PC-9 (cell line): ENCODE measurements at regions not wholly inside any gene's neighbourhood (a gene's known extent, or its start where the extent isn't known, plus 50 kb on each side); places are given as distances from the start of the nearest gene placed in this dataset.

Experiments
- BruUV-seq: library from RNA; stranded (reverse); fragments of 400-500 nt; replicated peaks from 2 replicates; lab custom pipeline; 2021; lab: Mats Ljungman, UMichigan
- CTCF ChIA-PET: fragments of 300-600 bp; sonication (Branson Sonifier 250); formaldehyde crosslinking; loops from one replicate; lab custom pipeline; 2022; ENCODE audit warnings: antibody characterized with exemption; lab: Charles Lee
- POLR2A ChIA-PET: fragments of 300-600 bp; sonication (Branson Sonifier 250); formaldehyde crosslinking; loops from one replicate; lab custom pipeline; 2022; ENCODE audit warnings: antibody characterized with exemption; ENCODE audit not compliant: unreplicated experiment; lab: Charles Lee
- DNase-seq, 2 experiments: peaks; one replicate each; pipeline versions ENCODE4 v3.0.0 to v3.0.0-alpha.2; 2015 to 2022; ENCODE audit warnings: mixed read lengths in 1 of 2
- H2AFZ ChIP-seq: fragments of 200-600 bp; sonication (generic); 2 replicates; pipeline ENCODE4 v1.8.1; 2017; ENCODE audit warnings: antibody characterized with exemption
- H3F3A ChIP-seq: fragments of 200-600 bp; sonication (generic); 2 replicates; pipeline ENCODE4 v1.8.1; 2017; ENCODE audit warnings: antibody characterized with exemption, mild to moderate bottlenecking, low read depth; ENCODE audit not compliant: insufficient read depth
- H3K27ac ChIP-seq: fragments of 200-600 bp; sonication (generic); 2 replicates; pipeline ENCODE4 v1.6.1; 2016; ENCODE audit warnings: mixed run types
- H3K27me3 ChIP-seq: fragments of 200-600 bp; sonication (generic); 2 replicates; pipeline ENCODE4 v1.6.1; 2016; ENCODE audit warnings: low read depth, mixed run types; ENCODE audit not compliant: insufficient read depth
- H3K36me3 ChIP-seq: fragments of 200-600 bp; sonication (generic); 2 replicates; pipeline ENCODE4 v1.6.1; 2016; ENCODE audit warnings: low read depth, mixed run types
- H3K4me1 ChIP-seq: fragments of 200-600 bp; sonication (generic); replicated peaks from 2 replicates; pipeline ENCODE4 v1.6.1; 2016; ENCODE audit warnings: mixed run types; ENCODE audit not compliant: insufficient read depth
- H3K4me2 ChIP-seq: fragments of 200-600 bp; sonication (generic); 2 replicates; pipeline ENCODE4 v1.6.1; 2017; ENCODE audit warnings: mixed run types
- H3K4me3 ChIP-seq: fragments of 200-600 bp; sonication (generic); 2 replicates; pipeline ENCODE4 v1.6.1; 2016; ENCODE audit warnings: mixed run types
- H3K79me2 ChIP-seq: fragments of 200-600 bp; sonication (generic); 2 replicates; pipeline ENCODE4 v1.6.1; 2017; ENCODE audit warnings: low read depth, mixed run types
- H3K9me2 ChIP-seq: fragments of 200-600 bp; sonication (generic); 2 replicates; pipeline ENCODE4 v1.8.1; 2017; ENCODE audit warnings: mild to moderate bottlenecking; ENCODE audit not compliant: insufficient read depth
- H3K9me3 ChIP-seq: fragments of 200-600 bp; sonication (generic); 2 replicates; pipeline ENCODE4 v1.8.1; 2016; ENCODE audit warnings: low read depth; ENCODE audit not compliant: insufficient read depth
- H4K20me1 ChIP-seq: fragments of 200-600 bp; sonication (generic); 2 replicates; pipeline ENCODE4 v1.8.1; 2017; ENCODE audit not compliant: insufficient read depth
- CTCF ChIP-seq: fragments of 200-600 bp; sonication (generic); conservative IDR thresholded peaks from 2 replicates; pipeline ENCODE4 v1.6.1; 2017; ENCODE audit warnings: mixed run types, antibody characterized with exemption, mild to moderate bottlenecking, moderate library complexity
- EZH2 ChIP-seq: fragments of 200-600 bp; sonication (generic); IDR thresholded peaks from 2 replicates; pipeline ENCODE4 v1.8.0; 2017; ENCODE audit warnings: antibody characterized with exemption, low read depth
- intact Hi-C: fragments of 100-400 bp; cut with micrococcal nuclease; formaldehyde crosslinking; loops from one replicate; pipeline ENCODE4 v1.10.0; 2022; ENCODE audit not compliant: unreplicated experiment

DNA sequence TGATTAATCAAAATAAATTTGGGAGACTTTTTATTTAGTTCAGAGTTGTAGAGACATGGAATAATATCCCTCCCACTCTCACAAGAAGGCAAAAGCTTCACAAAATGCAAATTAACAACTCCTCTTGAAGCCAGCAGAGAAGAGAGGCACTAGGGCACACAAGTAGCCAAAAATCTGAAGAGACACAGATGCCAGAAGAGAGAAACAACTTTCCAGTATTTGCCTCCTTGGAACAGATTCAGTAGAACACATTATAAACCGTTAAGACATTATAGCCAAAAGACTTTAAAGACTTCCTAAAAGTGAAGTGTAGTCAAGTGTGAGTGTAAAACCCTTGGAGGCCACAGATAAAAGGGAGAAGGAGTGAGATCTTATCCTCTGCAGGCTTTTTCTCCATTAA is 1024.9 kb upstream of the ADGRL3 start:
- H3K9me2 ChIP-seq = no peaks in the 10 kb centered on the region
- no peak overlapping the region for H2AFZ ChIP-seq
- no TSS peak for BruUV-seq
- ChIA-PET POLR2A (no interaction called here), CTCF (no interaction called here)
- no peak overlapping the region for H3K4me3 ChIP-seq
- no peaks in the 10 kb centered on the region for H3F3A ChIP-seq
- no peak overlapping the region for H3K4me2 ChIP-seq
- no peaks in the 10 kb centered on the region for H3K79me2 ChIP-seq
- H3K4me1 ChIP-seq = no peaks in the 10 kb centered on the region
- H4K20me1 ChIP-seq = no peaks in the 10 kb centered on the region
- DNase-seq = no peak
- H3K27me3 ChIP-seq = no peaks in the 10 kb centered on the region
- TF ChIP-seq EZH2 (no peak), CTCF (no peak)
- H3K9me3 ChIP-seq = no peaks in the 10 kb centered on the region
- intact Hi-C loops = no loop called here
- H3K36me3 ChIP-seq = no peaks in the 10 kb centered on the region
- no peak overlapping the region for H3K27ac ChIP-seq

GRCh38 chr4:60187428-60187827 is 1012.7 kb upstream of the ADGRL3 start:
- TF ChIP-seq EZH2 (no peak), CTCF (no peak)
- H3K27me3 ChIP-seq = no peaks in the 10 kb centered on the region
- no peak overlapping the region for H3K4me2 ChIP-seq
- BruUV-seq = no TSS peak
- no peaks in the 10 kb centered on the region for H3K9me3 ChIP-seq
- ChIA-PET POLR2A (no interaction called here), CTCF (no interaction called here)
- no peak overlapping the region for H3K4me3 ChIP-seq
- no peaks in the 10 kb centered on the region for H3F3A ChIP-seq
- H2AFZ ChIP-seq = no peak overlapping the region
- intact Hi-C loops = no loop called here
- no peak for DNase-seq
- H3K79me2 ChIP-seq = no peaks in the 10 kb centered on the region
- H3K27ac ChIP-seq = no peak overlapping the region
- H3K36me3 ChIP-seq = no peaks in the 10 kb centered on the region
- H4K20me1 ChIP-seq = no peaks in the 10 kb centered on the region
- no peaks in the 10 kb centered on the region for H3K9me2 ChIP-seq
- no peaks in the 10 kb centered on the region for H3K4me1 ChIP-seq

GRCh38 chr4:60189286-60189685 is 1010.8 kb upstream of the ADGRL3 start:
- H2AFZ ChIP-seq = no peak overlapping the region
- ChIA-PET POLR2A (no interaction called here), CTCF (no interaction called here)
- TF ChIP-seq EZH2 = no peak
- TF ChIP-seq CTCF = no peak
- intact Hi-C loops = no loop called here
- no peak overlapping the region for H3K4me2 ChIP-seq
- H4K20me1 ChIP-seq = no peaks in the 10 kb centered on the region
- H3K9me2 ChIP-seq = no peaks in the 10 kb centered on the region
- no peaks in the 10 kb centered on the region for H3K79me2 ChIP-seq
- no peak overlapping the region for H3K27ac ChIP-seq
- no peaks in the 10 kb centered on the region for H3K4me1 ChIP-seq
- H3K4me3 ChIP-seq = no peak overlapping the region
- H3F3A ChIP-seq = no peaks in the 10 kb centered on the region
- H3K27me3 ChIP-seq = no peaks in the 10 kb centered on the region
- BruUV-seq = no TSS peak
- no peak for DNase-seq
- no peaks in the 10 kb centered on the region for H3K36me3 ChIP-seq
- H3K9me3 ChIP-seq = no peaks in the 10 kb centered on the region
